DOHH2 (cell line): ENCODE measurements at regions not wholly inside any gene's neighbourhood (a gene's known extent, or its start where the extent isn't known, plus 50 kb on each side); places are given as distances from the start of the nearest gene placed in this dataset.
"Not testable (repeated sequence)": the region's sequence is repeated elsewhere in the genome, so short reads cannot be mapped to it uniquely, and the experiment has no call there.

ENCODE experiments used
- H3F3A ChIP-seq: fragments of 200-600 bp; sonication (generic), shearing (Covaris generic); 2 replicates; pipeline ENCODE4 v1.6.0; 2016; ENCODE audit warnings: antibody characterized with exemption, mild to moderate bottlenecking; ENCODE audit not compliant: control insufficient read depth, insufficient read depth
- H3K27ac ChIP-seq: fragments of 200-600 bp; sonication (generic); 2 replicates; pipeline ENCODE4 v1.5.1; 2014; ENCODE audit warnings: low read depth, mild to moderate bottlenecking, low read length, moderate library complexity
- H3K27me3 ChIP-seq: fragments of 200-600 bp; sonication (generic); 2 replicates; pipeline ENCODE4 v1.6.1; 2014; ENCODE audit warnings: mild to moderate bottlenecking, low read length, mixed read lengths; ENCODE audit not compliant: control insufficient read depth
- H3K36me3 ChIP-seq: fragments of 200-600 bp; sonication (generic); 2 replicates; pipeline ENCODE4 v1.6.1; 2014; ENCODE audit warnings: mild to moderate bottlenecking, low read length, moderate library complexity, mixed read lengths; ENCODE audit not compliant: control insufficient read depth
- H3K4me1 ChIP-seq: fragments of 200-600 bp; sonication (generic); 2 replicates; pipeline ENCODE4 v1.6.1; 2014; ENCODE audit warnings: mild to moderate bottlenecking, low read length, mixed read lengths; ENCODE audit not compliant: control insufficient read depth
- H3K4me2 ChIP-seq: fragments of 200-600 bp; sonication (generic); 2 replicates; pipeline ENCODE4 v1.6.0; 2014; ENCODE audit warnings: mild to moderate bottlenecking, low read length, moderate library complexity
- H3K4me3 ChIP-seq: fragments of 200-600 bp; sonication (generic); 2 replicates; pipeline ENCODE4 v1.5.1; 2014; ENCODE audit warnings: mild to moderate bottlenecking, low read length, mixed read lengths
- H3K79me2 ChIP-seq: fragments of 200-600 bp; sonication (generic); 2 replicates; pipeline ENCODE4 v1.6.1; 2014; ENCODE audit warnings: mild to moderate bottlenecking, low read length, mixed read lengths; ENCODE audit not compliant: control insufficient read depth
- H3K9me2 ChIP-seq: fragments of 200-600 bp; sonication (generic); replicated peaks from 2 replicates; pipeline ENCODE4 v1.6.1; 2014; ENCODE audit warnings: mild to moderate bottlenecking, low read length, mixed read lengths; ENCODE audit not compliant: control insufficient read depth
- H3K9me3 ChIP-seq: fragments of 200-600 bp; sonication (generic); 2 replicates; pipeline ENCODE4 v1.6.1; 2014; ENCODE audit warnings: antibody characterized with exemption, low read length, mixed read lengths; ENCODE audit not compliant: control insufficient read depth, insufficient read depth
- H4K20me1 ChIP-seq: fragments of 200-600 bp; sonication (generic); 2 replicates; pipeline ENCODE4 v1.6.0; 2014; ENCODE audit warnings: low read depth, mild to moderate bottlenecking, antibody characterized with exemption, low read length, moderate library complexity; ENCODE audit not compliant: control insufficient read depth, insufficient read depth
- EZH2phosphoT487 ChIP-seq: fragments of 200-600 bp; sonication (generic); IDR thresholded peaks from 2 replicates; pipeline ENCODE4 v1.6.1; 2017; ENCODE audit warnings: borderline replicate concordance, mild to moderate bottlenecking, antibody characterized with exemption, low read length, moderate library complexity, mixed read lengths
- TF ChIP-seq, protein P1 (sequence below): fragments of 200-600 bp; sonication (generic); IDR thresholded peaks from one replicate; pipeline ENCODE4 v1.5.1; 2014; ENCODE audit warnings: antibody characterized with exemption, mild to moderate bottlenecking, low read depth, low read length; ENCODE audit not compliant: poor library complexity, severe bottlenecking

DNA sequence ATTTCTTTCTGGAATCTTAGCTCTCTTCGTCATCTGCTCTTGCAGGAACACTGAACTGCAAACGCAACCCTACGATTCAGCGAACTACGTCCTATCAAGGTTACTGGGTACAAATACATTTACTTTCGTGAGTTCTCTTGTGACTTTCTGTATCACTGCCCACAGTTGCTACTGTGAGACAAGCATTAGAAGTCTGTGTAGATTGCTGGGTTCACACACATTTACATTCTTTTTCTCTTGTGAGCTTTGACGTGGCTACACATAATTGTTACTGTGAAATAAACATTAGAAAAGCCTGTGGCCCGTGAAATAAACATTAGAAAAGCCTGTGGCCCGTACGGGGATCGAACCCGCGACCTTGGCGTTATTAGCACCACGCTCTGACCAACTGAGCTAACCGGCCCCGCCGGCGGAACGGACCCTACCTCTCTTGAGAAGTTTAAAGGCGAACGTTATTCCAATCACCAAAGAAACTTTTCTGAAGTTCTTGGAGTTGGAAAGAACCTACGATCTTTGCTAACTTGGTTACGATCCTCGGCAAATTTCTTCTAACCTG is 61.2 kb upstream of the ZNF322 start:
- not testable (repeated sequence) for H3F3A ChIP-seq, H3K9me3 ChIP-seq, H3K36me3 ChIP-seq, H3K9me2 ChIP-seq, H3K27ac ChIP-seq, H3K27me3 ChIP-seq, H3K4me3 ChIP-seq, H4K20me1 ChIP-seq, H3K4me2 ChIP-seq, H3K4me1 ChIP-seq, H3K79me2 ChIP-seq

DNA sequence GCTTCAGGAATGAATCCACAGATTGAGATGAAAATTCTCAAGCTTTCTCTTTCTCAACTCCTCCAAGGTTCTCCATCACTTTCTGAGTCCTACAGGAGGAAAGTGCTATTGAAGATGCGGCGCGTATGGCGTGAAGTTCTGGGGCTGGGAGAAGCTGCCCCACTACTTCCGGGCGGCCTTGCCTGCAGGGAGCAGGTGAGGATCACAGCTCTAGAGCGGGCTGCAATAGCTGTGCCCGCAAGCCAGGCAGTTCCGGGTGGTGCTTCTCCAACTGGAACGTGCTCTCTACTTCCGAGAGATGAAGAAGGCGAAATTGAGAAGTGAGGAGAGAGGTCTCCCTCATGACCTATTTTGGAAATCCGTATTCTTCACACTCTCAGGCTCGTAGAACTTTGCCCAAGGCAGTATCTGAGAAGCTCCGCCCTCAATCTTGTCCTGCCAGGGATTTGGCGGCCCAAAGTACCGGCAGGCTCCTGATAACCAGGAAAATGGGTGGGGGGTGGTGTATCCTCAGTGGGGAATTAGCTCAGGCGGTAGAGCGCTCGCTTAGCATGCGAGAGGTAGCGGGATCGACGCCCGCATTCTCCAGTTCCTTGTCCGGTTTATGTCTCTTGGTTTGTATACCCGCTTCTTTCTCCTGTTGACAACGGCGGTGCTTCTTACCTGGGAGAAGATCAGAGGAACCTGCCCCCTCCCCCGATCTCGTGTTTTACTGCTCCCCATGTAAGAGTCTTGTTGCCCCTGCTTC is 70.6 kb upstream of the ZNF322 start:
- H3F3A ChIP-seq, H3K36me3 ChIP-seq, H3K27me3 ChIP-seq: not testable (repeated sequence)

DNA sequence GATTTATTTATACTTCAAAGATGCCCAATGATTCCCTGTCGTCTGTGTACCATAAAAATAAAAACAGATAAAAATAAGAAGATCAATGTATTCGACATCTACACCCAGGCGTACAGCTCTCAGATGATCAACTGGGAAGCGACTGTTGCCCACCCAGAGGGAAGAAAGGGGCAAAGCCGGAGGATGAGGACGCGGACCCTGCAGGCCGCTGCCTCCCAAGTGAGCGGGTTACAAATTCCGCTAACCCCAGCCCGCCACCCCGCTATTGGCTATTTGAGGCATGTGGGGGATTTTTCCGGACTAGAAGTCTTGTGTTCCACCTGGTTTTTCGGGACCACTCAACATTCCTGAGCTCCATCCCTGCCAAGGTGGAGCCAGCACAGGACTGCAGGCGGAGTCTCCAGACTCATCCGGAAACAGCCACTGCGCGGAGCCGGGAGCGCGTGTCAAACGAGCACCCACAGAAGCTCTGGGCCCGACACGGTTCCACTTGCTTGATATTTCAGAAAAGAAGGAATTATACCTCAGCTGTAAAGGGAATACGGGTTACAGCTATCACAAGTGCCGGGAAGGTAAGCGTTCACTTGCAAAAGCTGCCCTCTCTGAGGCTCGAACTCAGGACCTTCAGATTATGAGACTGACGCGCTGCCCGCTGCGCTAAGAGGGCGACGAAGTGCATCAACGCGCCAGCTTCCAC is 75.4 kb upstream of the ZNF322 start:
- not testable (repeated sequence) for H3K4me2 ChIP-seq, H4K20me1 ChIP-seq, H3K27me3 ChIP-seq

More for the DNA sequence above, 70.6 kb upstream of the ZNF322 start:
- H3K4me2 ChIP-seq, H3K79me2 ChIP-seq, H3K4me1 ChIP-seq, H4K20me1 ChIP-seq, H3K9me2 ChIP-seq, H3K27ac ChIP-seq, H3K4me3 ChIP-seq, H3K9me3 ChIP-seq: not testable (repeated sequence)

DNA sequence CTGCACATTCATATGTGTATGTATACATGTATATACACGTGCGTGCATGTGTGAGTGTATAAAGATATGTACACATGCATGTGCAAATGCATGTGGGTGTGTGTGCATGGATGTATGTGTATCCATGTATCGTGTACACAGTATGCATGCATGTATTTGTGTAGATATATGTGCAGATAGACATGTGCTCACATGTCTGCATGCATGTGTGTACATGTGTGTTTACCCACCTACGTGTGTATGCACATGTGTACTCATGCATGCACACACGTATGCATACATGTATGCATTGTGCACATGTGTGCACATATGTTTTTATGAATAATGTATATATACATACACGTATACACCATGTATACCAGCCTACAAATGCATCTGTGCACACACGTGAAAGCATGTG is 80.3 kb upstream of the ZNF322 start:
- Histone ChIP-seq H3K27me3 (no peaks in the 10 kb centered on the region), H3K9me3 (peaks cover 15% of the 10 kb centered on the region; the same call in 1 of the 2 replicates), H4K20me1 (no peaks in the 10 kb centered on the region), H3K36me3 (no peaks in the 10 kb centered on the region), H3K9me2 (no peaks in the 10 kb centered on the region), H3F3A (peaks cover 8% of the 10 kb centered on the region), H3K4me3 (no peak overlapping the region), H3K4me1 (no peaks in the 10 kb centered on the region), H3K4me2 (no peak overlapping the region), H3K79me2 (no peaks in the 10 kb centered on the region), H3K27ac (no peak overlapping the region)
- TF ChIP-seq EZH2phosphoT487 = no peak
- TF ChIP-seq, protein P1, sequence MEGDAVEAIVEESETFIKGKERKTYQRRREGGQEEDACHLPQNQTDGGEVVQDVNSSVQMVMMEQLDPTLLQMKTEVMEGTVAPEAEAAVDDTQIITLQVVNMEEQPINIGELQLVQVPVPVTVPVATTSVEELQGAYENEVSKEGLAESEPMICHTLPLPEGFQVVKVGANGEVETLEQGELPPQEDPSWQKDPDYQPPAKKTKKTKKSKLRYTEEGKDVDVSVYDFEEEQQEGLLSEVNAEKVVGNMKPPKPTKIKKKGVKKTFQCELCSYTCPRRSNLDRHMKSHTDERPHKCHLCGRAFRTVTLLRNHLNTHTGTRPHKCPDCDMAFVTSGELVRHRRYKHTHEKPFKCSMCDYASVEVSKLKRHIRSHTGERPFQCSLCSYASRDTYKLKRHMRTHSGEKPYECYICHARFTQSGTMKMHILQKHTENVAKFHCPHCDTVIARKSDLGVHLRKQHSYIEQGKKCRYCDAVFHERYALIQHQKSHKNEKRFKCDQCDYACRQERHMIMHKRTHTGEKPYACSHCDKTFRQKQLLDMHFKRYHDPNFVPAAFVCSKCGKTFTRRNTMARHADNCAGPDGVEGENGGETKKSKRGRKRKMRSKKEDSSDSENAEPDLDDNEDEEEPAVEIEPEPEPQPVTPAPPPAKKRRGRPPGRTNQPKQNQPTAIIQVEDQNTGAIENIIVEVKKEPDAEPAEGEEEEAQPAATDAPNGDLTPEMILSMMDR = no peak

More for the DNA sequence above, 75.4 kb upstream of the ZNF322 start:
- not testable (repeated sequence) for H3K79me2 ChIP-seq, H3K4me1 ChIP-seq, H3K27ac ChIP-seq, H3K4me3 ChIP-seq, H3K36me3 ChIP-seq, H3F3A ChIP-seq, H3K9me2 ChIP-seq, H3K9me3 ChIP-seq
